CD4-positive, CD25-positive, alpha-beta regulatory T cell (primary cell): ENCODE measurements at regions not wholly inside any gene's neighbourhood (a gene's known extent, or its start where the extent isn't known, plus 50 kb on each side); places are given as distances from the start of the nearest gene placed in this dataset.

ENCODE experiments used
- ATAC-seq, 2 donors: fragments of 150-1000 bp; cut with Tn5 transposase; one replicate each; pipeline ENCODE4 v1.10.0; 2021; ENCODE audit warnings: low read depth in 2 of 2, moderate number of reproducible peaks in 2 of 2, moderate library complexity in 1 of 2
- DNase-seq, 3 donors: peaks; one replicate each; pipeline versions ENCODE4 v3.0.0 to v3.0.0-alpha.2; 2012 to 2022; ENCODE audit warnings: mixed read lengths in 1 of 3
- H3K27ac ChIP-seq: one replicate; pipeline ENCODE4 v1.7.0; 2013; ENCODE audit warnings: mild to moderate bottlenecking, low read length; ENCODE audit not compliant: insufficient read depth, poor library complexity, severe bottlenecking
- H3K27me3 ChIP-seq: one replicate; pipeline ENCODE4 v1.7.0; 2013; ENCODE audit warnings: low read length; ENCODE audit not compliant: control insufficient read depth, insufficient read depth
- H3K36me3 ChIP-seq: one replicate; pipeline ENCODE4 v1.7.0; 2013; ENCODE audit warnings: mild to moderate bottlenecking, low read length, moderate library complexity; ENCODE audit not compliant: control insufficient read depth, insufficient read depth
- H3K4me1 ChIP-seq: 2 replicates; pipeline ENCODE4 v1.7.0; 2013; ENCODE audit warnings: mild to moderate bottlenecking, low read length; ENCODE audit not compliant: insufficient read depth, control insufficient read depth, poor library complexity, severe bottlenecking
- H3K4me3 ChIP-seq: one replicate; pipeline ENCODE4 v1.7.0; 2013; ENCODE audit warnings: low read depth, mild to moderate bottlenecking, low read length, moderate library complexity
- H3K9me3 ChIP-seq, 2 experiments: 1 replicate in 1 of 2; 2 replicates in 1 of 2; pipeline ENCODE4 v1.7.0; 2013; ENCODE audit warnings: low read length in 2 of 2, mild to moderate bottlenecking in 1 of 2, moderate library complexity in 1 of 2; ENCODE audit not compliant: control insufficient read depth in 2 of 2
- H3K27ac Mint-ChIP-seq, 3 donors: one replicate each; pipeline ENCODE4 v1.8.0; 2020 to 2022; ENCODE audit warnings: mild to moderate bottlenecking in 3 of 3, mixed read lengths in 3 of 3, moderate library complexity in 2 of 3
- H3K27me3 Mint-ChIP-seq: one replicate; pipeline ENCODE4 v1.8.0; 2022; ENCODE audit warnings: mild to moderate bottlenecking, mixed read lengths
- H3K36me3 Mint-ChIP-seq: one replicate; pipeline ENCODE4 v1.8.0; 2020; ENCODE audit warnings: mixed read lengths
- H3K4me1 Mint-ChIP-seq, 4 donors: one replicate each; pipeline ENCODE4 v1.8.0; 2020 to 2022; ENCODE audit warnings: mixed read lengths in 4 of 4, mild to moderate bottlenecking in 1 of 4
- H3K4me3 Mint-ChIP-seq, 4 donors: one replicate each; pipeline ENCODE4 v1.8.0; 2020 to 2022; ENCODE audit warnings: mild to moderate bottlenecking in 4 of 4, mixed read lengths in 4 of 4, moderate library complexity in 3 of 4
- H3K9me3 Mint-ChIP-seq, 7 donors: one replicate each; pipeline ENCODE4 v1.8.0; 2020 to 2022; ENCODE audit warnings: mixed read lengths in 7 of 7, mild to moderate bottlenecking in 3 of 7, moderate library complexity in 2 of 7

- H3K27me3 Mint-ChIP-seq = no peaks in the 10 kb centered on the region
- no peaks in the 10 kb centered on the region for H3K27me3 ChIP-seq
- H3K4me1 ChIP-seq = no peaks in the 10 kb centered on the region
- no peak overlapping the region for H3K27ac ChIP-seq
- H3K4me1 Mint-ChIP-seq = no peaks in the 10 kb centered on the region
- H3K4me3 ChIP-seq = no peak overlapping the region
- no peaks in the 10 kb centered on the region for H3K9me3 ChIP-seq
- H3K36me3 ChIP-seq = no peaks in the 10 kb centered on the region
- H3K9me3 Mint-ChIP-seq = peaks cover 0 to 30% (median 11%) of the 10 kb centered on the region in 7 donors
- H3K27ac Mint-ChIP-seq = no peak overlapping the region
- DNase-seq (no peak), ATAC-seq (no peak)
- H3K4me3 Mint-ChIP-seq = no peak overlapping the region
- H3K36me3 Mint-ChIP-seq = no peaks in the 10 kb centered on the region
These were observed 237.6 kb upstream of the CCDC179 start for GRCh38 chr11:23097891-23098290.

GRCh38 chr11:23099256-23099655, 239.0 kb upstream of the CCDC179 start:
- H3K36me3 ChIP-seq = no peaks in the 10 kb centered on the region
- Mint-ChIP-seq H3K9me3 (peaks cover 0 to 40% (median 15%) of the 10 kb centered on the region in 7 donors), H3K27me3 (no peaks in the 10 kb centered on the region), H3K4me1 (no peaks in the 10 kb centered on the region), H3K36me3 (no peaks in the 10 kb centered on the region), H3K4me3 (no peak overlapping the region), H3K27ac (no peak overlapping the region)
- no peak for DNase-seq
- H3K4me3 ChIP-seq = no peak overlapping the region
- no peaks in the 10 kb centered on the region for H3K4me1 ChIP-seq
- no peak for ATAC-seq
- H3K9me3 ChIP-seq = peaks cover 0 to 4% of the 10 kb centered on the region in 2 experiments
- H3K27ac ChIP-seq = no peak overlapping the region
- H3K27me3 ChIP-seq = no peaks in the 10 kb centered on the region

GRCh38 chr11:23100726-23101125, 240.5 kb upstream of the CCDC179 start:
- Histone ChIP-seq H3K9me3 (peaks cover 0 to 7% of the 10 kb centered on the region in 2 experiments), H3K4me1 (no peaks in the 10 kb centered on the region), H3K27me3 (no peaks in the 10 kb centered on the region), H3K27ac (no peak overlapping the region), H3K4me3 (no peak overlapping the region), H3K36me3 (no peaks in the 10 kb centered on the region)
- no peaks in the 10 kb centered on the region for H3K4me1 Mint-ChIP-seq
- H3K27ac Mint-ChIP-seq = no peak overlapping the region
- peaks cover 0 to 33% (median 14%) of the 10 kb centered on the region in 7 donors for H3K9me3 Mint-ChIP-seq
- DNase-seq (no peak), ATAC-seq (no peak)
- no peaks in the 10 kb centered on the region for H3K36me3 Mint-ChIP-seq
- no peaks in the 10 kb centered on the region for H3K27me3 Mint-ChIP-seq
- no peak overlapping the region for H3K4me3 Mint-ChIP-seq

GRCh38 chr11:23103416-23103815, 243.1 kb upstream of the CCDC179 start:
- ATAC-seq = no peak
- Mint-ChIP-seq H3K4me1 (no peaks in the 10 kb centered on the region), H3K4me3 (no peak overlapping the region), H3K36me3 (no peaks in the 10 kb centered on the region), H3K9me3 (peaks cover 0 to 33% (median 9%) of the 10 kb centered on the region in 7 donors), H3K27ac (no peak overlapping the region), H3K27me3 (no peaks in the 10 kb centered on the region)
- Histone ChIP-seq H3K4me3 (no peak overlapping the region), H3K27ac (no peak overlapping the region), H3K9me3 (peaks cover 0 to 7% of the 10 kb centered on the region in 2 experiments), H3K4me1 (no peaks in the 10 kb centered on the region), H3K36me3 (no peaks in the 10 kb centered on the region), H3K27me3 (no peaks in the 10 kb centered on the region)
- DNase-seq = no peak

- Histone ChIP-seq H3K27ac (no peak overlapping the region), H3K27me3 (no peaks in the 10 kb centered on the region), H3K4me3 (no peak overlapping the region), H3K4me1 (no peaks in the 10 kb centered on the region), H3K36me3 (no peaks in the 10 kb centered on the region), H3K9me3 (peaks cover 0 to 4% of the 10 kb centered on the region in 2 experiments)
- ATAC-seq (no peak), DNase-seq (no peak)
- Mint-ChIP-seq H3K27ac (no peak overlapping the region), H3K36me3 (no peaks in the 10 kb centered on the region), H3K9me3 (peaks cover 2 to 20% (median 10%) of the 10 kb centered on the region in 7 donors), H3K4me3 (peak overlapping the region in 1 of 4 donors; percentile 47), H3K27me3 (no peaks in the 10 kb centered on the region), H3K4me1 (no peaks in the 10 kb centered on the region)
These were observed 251.3 kb upstream of the CCDC179 start for GRCh38 chr11:23111527-23111926.

GRCh38 chr11:23112390-23112789, 252.1 kb upstream of the CCDC179 start:
- DNase-seq = no peak
- Mint-ChIP-seq H3K4me1 (no peaks in the 10 kb centered on the region), H3K4me3 (no peak overlapping the region), H3K9me3 (peaks cover 5 to 26% (median 14%) of the 10 kb centered on the region in 7 donors), H3K36me3 (no peaks in the 10 kb centered on the region), H3K27me3 (no peaks in the 10 kb centered on the region), H3K27ac (no peak overlapping the region)
- H3K9me3 ChIP-seq = peaks cover 0 to 4% of the 10 kb centered on the region in 2 experiments
- ATAC-seq = no peak
- H3K27me3 ChIP-seq = no peaks in the 10 kb centered on the region
- H3K4me3 ChIP-seq = no peak overlapping the region
- H3K27ac ChIP-seq = no peak overlapping the region
- no peaks in the 10 kb centered on the region for H3K4me1 ChIP-seq
- no peaks in the 10 kb centered on the region for H3K36me3 ChIP-seq

GRCh38 chr11:23112987-23113886, 253.0 kb upstream of the CCDC179 start:
- Histone ChIP-seq H3K9me3 (peaks cover 0 to 5% of the 10 kb centered on the region in 2 experiments), H3K36me3 (no peaks in the 10 kb centered on the region), H3K27me3 (no peaks in the 10 kb centered on the region), H3K4me3 (no peak overlapping the region), H3K27ac (no peak overlapping the region), H3K4me1 (no peaks in the 10 kb centered on the region)
- H3K27me3 Mint-ChIP-seq = no peaks in the 10 kb centered on the region
- no peak overlapping the region for H3K27ac Mint-ChIP-seq
- H3K4me1 Mint-ChIP-seq = no peaks in the 10 kb centered on the region
- no peak for ATAC-seq
- peaks cover 5 to 25% (median 13%) of the 10 kb centered on the region in 7 donors for H3K9me3 Mint-ChIP-seq
- H3K36me3 Mint-ChIP-seq = no peaks in the 10 kb centered on the region
- H3K4me3 Mint-ChIP-seq = no peak overlapping the region
- peak in 1 of 3 donors; percentile 2 for DNase-seq

GRCh38 chr11:23113887-23114216, 253.6 kb upstream of the CCDC179 start:
- Mint-ChIP-seq H3K4me1 (no peaks in the 10 kb centered on the region), H3K4me3 (no peak overlapping the region), H3K27ac (no peak overlapping the region), H3K27me3 (no peaks in the 10 kb centered on the region), H3K9me3 (peaks cover 2 to 21% (median 11%) of the 10 kb centered on the region in 7 donors), H3K36me3 (no peaks in the 10 kb centered on the region)
- Histone ChIP-seq H3K27ac (no peak overlapping the region), H3K4me1 (no peaks in the 10 kb centered on the region), H3K27me3 (no peaks in the 10 kb centered on the region), H3K4me3 (no peak overlapping the region), H3K36me3 (no peaks in the 10 kb centered on the region), H3K9me3 (peaks cover 0 to 6% of the 10 kb centered on the region in 2 experiments)
- ATAC-seq (no peak), DNase-seq (no peak)
